ENCODE measurements at regions not wholly inside any gene's neighbourhood (a gene's known extent, or its start where the extent isn't known, plus 50 kb on each side); places are given as distances from the start of the nearest gene placed in this dataset.

- intact Hi-C loops (cut with micrococcal nuclease): no loop called here
- H3K36me3 Mint-ChIP-seq (ENCODE audit: low read depth): no peaks in the 10 kb centered on the region
- H3K27ac Mint-ChIP-seq: no peak overlapping the region
- no peaks in the 10 kb centered on the region for H3K4me1 Mint-ChIP-seq (ENCODE audit: low read depth)
- H3K4me3 Mint-ChIP-seq: no peak overlapping the region
- H3K9me3 Mint-ChIP-seq: no peaks in the 10 kb centered on the region
- DNase-seq (ENCODE audit: low spot score): no peak
- no peaks in the 10 kb centered on the region for H3K27me3 Mint-ChIP-seq (ENCODE audit: insufficient read depth)
Observed at GRCh38 chr11:42625757-42626665, 685.8 kb upstream of the API5 start.

DNA sequence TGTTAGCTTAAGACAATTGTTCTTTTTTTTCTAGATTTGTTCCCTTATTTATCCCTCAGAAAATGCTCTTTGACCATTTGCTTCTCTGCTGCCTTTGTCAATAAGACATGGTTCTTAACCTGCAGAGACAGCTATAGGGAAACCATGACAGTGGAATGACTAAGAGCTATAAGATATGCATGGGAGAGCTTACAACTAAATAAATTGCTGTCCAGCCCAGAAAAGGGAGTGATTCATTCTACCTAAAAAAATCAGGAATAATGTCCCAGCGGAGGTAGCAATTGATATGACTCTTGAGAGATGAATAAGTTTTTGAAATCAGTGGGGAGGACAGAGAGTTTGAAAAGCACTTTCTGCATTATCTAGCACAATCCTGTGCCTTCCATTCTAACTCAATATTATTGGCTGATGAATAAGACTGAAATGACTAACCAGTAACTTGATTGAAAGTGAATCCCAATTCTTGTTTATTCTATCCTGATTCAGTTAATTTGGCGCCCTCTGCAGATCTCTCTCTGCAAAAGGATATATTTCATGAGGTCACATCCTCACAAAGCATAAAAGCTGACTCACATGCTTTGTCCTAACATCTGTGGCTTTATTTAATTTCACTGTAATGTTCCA is 680.5 kb upstream of the API5 start:
- no peaks in the 10 kb centered on the region for H3K4me1 Mint-ChIP-seq (ENCODE audit: low read depth)
- intact Hi-C loops (cut with micrococcal nuclease): no loop called here
- H3K27me3 Mint-ChIP-seq (ENCODE audit: insufficient read depth): no peaks in the 10 kb centered on the region
- H3K9me3 Mint-ChIP-seq: no peaks in the 10 kb centered on the region
- no peak for DNase-seq (ENCODE audit: low spot score)
- no peak overlapping the region for H3K27ac Mint-ChIP-seq
- no peak overlapping the region for H3K4me3 Mint-ChIP-seq
- H3K36me3 Mint-ChIP-seq (ENCODE audit: low read depth): no peaks in the 10 kb centered on the region

DNA sequence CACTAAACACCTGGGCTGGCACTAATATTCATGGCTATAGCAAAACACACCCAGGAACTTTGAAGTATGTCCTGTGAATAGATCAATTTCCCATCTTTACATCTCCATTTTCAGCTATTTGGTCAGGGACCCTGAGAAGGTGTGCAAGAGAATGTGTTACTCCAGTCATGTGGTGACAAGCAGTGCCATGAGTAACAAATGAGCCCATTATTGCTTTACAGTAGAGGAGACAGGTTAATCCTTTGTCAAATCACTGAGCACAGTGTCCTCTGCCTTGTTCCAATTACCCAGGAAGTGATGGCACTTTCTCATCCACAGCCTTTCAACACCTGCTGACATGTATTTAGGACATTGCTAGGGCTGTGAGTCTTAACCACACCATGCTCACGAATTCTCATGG is 664.8 kb upstream of the API5 start:
- H3K4me1 Mint-ChIP-seq (ENCODE audit: low read depth): no peaks in the 10 kb centered on the region
- H3K27me3 Mint-ChIP-seq (ENCODE audit: insufficient read depth): no peaks in the 10 kb centered on the region
- no peak for DNase-seq (ENCODE audit: low spot score)
- H3K9me3 Mint-ChIP-seq: peaks cover 7% of the 10 kb centered on the region
- no peak overlapping the region for H3K4me3 Mint-ChIP-seq
- intact Hi-C loops (cut with micrococcal nuclease): no loop called here
- no peaks in the 10 kb centered on the region for H3K36me3 Mint-ChIP-seq (ENCODE audit: low read depth)
- H3K27ac Mint-ChIP-seq: no peak overlapping the region

DNA sequence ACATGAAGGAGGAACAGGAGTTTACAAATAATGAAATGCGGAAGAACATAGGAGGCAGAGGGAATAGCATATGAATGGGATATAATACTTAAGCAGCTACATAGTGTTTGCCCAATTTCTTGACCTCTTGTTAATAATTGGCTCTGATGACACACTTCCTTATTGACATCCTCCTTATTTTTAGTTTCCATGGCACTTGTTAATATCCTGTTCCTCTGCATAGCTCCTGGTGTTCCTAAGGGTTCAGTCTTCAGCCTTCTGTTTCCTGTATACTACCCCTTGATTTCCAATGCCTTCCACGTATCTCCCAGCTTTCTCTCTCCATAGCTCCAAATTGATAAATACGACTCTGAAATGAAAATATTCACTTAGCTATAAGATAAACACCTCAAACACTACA is 663.8 kb upstream of the API5 start:
- intact Hi-C loops (cut with micrococcal nuclease): no loop called here
- H3K4me3 Mint-ChIP-seq: no peak overlapping the region

DNA sequence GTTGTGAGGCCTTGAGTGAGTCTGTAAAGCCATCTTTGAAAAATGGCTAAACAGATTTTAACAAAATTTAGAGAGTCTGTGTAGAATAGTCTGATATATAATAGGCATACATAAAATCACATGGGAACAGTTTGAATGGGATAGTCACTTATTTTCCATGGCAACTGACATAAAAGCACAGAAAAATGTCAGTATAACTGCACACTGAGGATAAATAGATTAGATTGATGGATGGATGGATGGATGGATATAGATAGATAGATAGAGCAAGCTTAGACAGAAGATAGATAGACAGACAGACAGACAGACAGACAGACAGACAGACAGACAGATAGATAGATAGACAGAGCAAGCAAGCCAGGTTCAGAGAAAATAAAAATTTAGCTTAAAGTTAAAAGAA is 660.2 kb upstream of the API5 start:
- H3K9me3 Mint-ChIP-seq: peaks cover 7% of the 10 kb centered on the region
- intact Hi-C loops (cut with micrococcal nuclease): no loop called here
- H3K27me3 Mint-ChIP-seq (ENCODE audit: insufficient read depth): no peaks in the 10 kb centered on the region
- no peak overlapping the region for H3K27ac Mint-ChIP-seq
- H3K4me1 Mint-ChIP-seq (ENCODE audit: low read depth): no peaks in the 10 kb centered on the region
- no peaks in the 10 kb centered on the region for H3K36me3 Mint-ChIP-seq (ENCODE audit: low read depth)
- no peak for DNase-seq (ENCODE audit: low spot score)
- H3K4me3 Mint-ChIP-seq: no peak overlapping the region

More for the DNA sequence above, 663.8 kb upstream of the API5 start:
- Mint-ChIP-seq H3K36me3 (ENCODE audit: low read depth) (no peaks in the 10 kb centered on the region), H3K27me3 (ENCODE audit: insufficient read depth) (no peaks in the 10 kb centered on the region), H3K4me1 (ENCODE audit: low read depth) (no peaks in the 10 kb centered on the region), H3K9me3 (peaks cover 7% of the 10 kb centered on the region), H3K27ac (no peak overlapping the region)
- DNase-seq (ENCODE audit: low spot score): no peak

- H3K27me3 Mint-ChIP-seq (ENCODE audit: insufficient read depth): no peaks in the 10 kb centered on the region
- no peaks in the 10 kb centered on the region for H3K9me3 Mint-ChIP-seq
- DNase-seq (ENCODE audit: low spot score): no peak
- H3K36me3 Mint-ChIP-seq (ENCODE audit: low read depth): no peaks in the 10 kb centered on the region
- H3K4me1 Mint-ChIP-seq (ENCODE audit: low read depth): no peaks in the 10 kb centered on the region
- no peak overlapping the region for H3K4me3 Mint-ChIP-seq
- intact Hi-C loops (cut with micrococcal nuclease): no loop called here
- no peak overlapping the region for H3K27ac Mint-ChIP-seq
Observed at GRCh38 chr11:42657169-42657568, 654.6 kb upstream of the API5 start.

- Mint-ChIP-seq H3K27me3 (ENCODE audit: insufficient read depth) (no peaks in the 10 kb centered on the region), H3K36me3 (ENCODE audit: low read depth) (no peaks in the 10 kb centered on the region), H3K4me1 (ENCODE audit: low read depth) (no peaks in the 10 kb centered on the region), H3K4me3 (no peak overlapping the region), H3K27ac (no peak overlapping the region), H3K9me3 (no peaks in the 10 kb centered on the region)
- DNase-seq (ENCODE audit: low spot score): no peak
- intact Hi-C loops (cut with micrococcal nuclease): no loop called here
Observed at GRCh38 chr11:42661942-42662341, 649.9 kb upstream of the API5 start.

DNA sequence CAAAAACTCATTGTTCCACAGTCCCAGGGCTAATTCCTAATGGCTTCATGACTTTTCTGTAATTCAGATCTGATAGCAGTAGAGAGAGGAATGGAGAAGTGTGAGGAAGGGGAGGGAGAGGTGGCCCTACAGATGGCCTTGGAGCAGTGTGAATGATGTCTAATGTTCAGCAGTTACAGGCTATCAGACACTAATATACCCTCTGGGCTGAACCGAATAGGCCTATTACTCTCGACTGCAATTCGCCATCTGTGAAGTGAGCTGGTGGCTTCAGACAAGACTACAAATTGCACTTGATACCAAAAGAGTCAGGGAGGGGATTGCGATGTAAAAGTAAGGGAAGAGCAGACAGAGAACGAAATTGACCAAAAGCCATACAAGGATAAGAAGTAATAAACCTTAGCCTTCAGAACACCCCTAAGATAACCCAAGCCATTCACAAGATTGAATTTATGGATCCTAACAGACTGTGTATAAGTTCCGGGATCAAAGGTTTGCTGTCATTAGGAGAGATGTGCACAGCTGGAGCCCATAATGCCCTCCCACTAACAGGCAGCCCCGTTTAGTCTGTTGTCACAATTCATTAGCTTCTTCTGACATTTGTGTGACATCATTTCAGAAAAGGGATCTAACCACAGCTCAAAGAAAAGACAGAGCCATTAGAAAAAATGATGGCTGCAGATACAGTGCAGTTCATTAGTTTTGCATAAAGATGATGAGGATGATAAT is 642.4 kb upstream of the API5 start:
- Mint-ChIP-seq H3K4me1 (ENCODE audit: low read depth) (no peaks in the 10 kb centered on the region), H3K27me3 (ENCODE audit: insufficient read depth) (no peaks in the 10 kb centered on the region)

GRCh38 chr11:42674436-42674835 is 637.4 kb upstream of the API5 start:
- Mint-ChIP-seq H3K4me3 (no peak overlapping the region), H3K4me1 (ENCODE audit: low read depth) (no peaks in the 10 kb centered on the region), H3K27ac (no peak overlapping the region), H3K27me3 (ENCODE audit: insufficient read depth) (no peaks in the 10 kb centered on the region), H3K9me3 (peaks cover 8% of the 10 kb centered on the region), H3K36me3 (ENCODE audit: low read depth) (no peaks in the 10 kb centered on the region)
- intact Hi-C loops (cut with micrococcal nuclease): no loop called here
- no peak for DNase-seq (ENCODE audit: low spot score)

More for the DNA sequence above, 642.4 kb upstream of the API5 start:
- no peak for DNase-seq (ENCODE audit: low spot score)
- no peak overlapping the region for H3K27ac Mint-ChIP-seq
- intact Hi-C loops (cut with micrococcal nuclease): no loop called here
- no peak overlapping the region for H3K4me3 Mint-ChIP-seq
- peaks cover 5% of the 10 kb centered on the region for H3K9me3 Mint-ChIP-seq
- no peaks in the 10 kb centered on the region for H3K36me3 Mint-ChIP-seq (ENCODE audit: low read depth)

DNA sequence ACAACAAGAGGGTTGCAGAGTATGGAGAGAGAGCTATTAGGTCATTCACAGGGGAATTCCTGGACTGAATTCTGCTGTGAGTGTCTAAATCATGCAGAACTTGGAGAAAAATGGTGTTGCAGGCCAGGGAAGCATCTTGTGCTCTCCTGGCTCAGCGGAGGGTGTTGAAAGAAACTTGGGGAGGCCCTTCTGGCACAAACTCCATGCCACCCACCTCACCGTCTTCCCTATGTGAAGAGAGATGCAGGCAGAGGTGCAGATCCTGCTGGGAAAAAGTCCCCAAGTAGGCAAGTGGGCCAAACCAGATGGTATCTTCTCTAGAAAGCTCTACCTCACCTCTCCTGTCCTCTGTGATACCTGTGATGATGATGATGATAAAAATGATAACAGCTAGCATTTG is 604.3 kb upstream of the API5 start:
- DNase-seq (ENCODE audit: low spot score): no peak
- Mint-ChIP-seq H3K4me3 (no peak overlapping the region), H3K27me3 (ENCODE audit: insufficient read depth) (no peaks in the 10 kb centered on the region), H3K27ac (no peak overlapping the region), H3K36me3 (ENCODE audit: low read depth) (no peaks in the 10 kb centered on the region), H3K9me3 (peaks cover 16% of the 10 kb centered on the region), H3K4me1 (ENCODE audit: low read depth) (no peaks in the 10 kb centered on the region)
- intact Hi-C loops (cut with micrococcal nuclease): no loop called here

GRCh38 chr11:42709216-42709615 is 602.6 kb upstream of the API5 start:
- Mint-ChIP-seq H3K27ac (no peak overlapping the region), H3K9me3 (peaks cover 9% of the 10 kb centered on the region), H3K27me3 (ENCODE audit: insufficient read depth) (no peaks in the 10 kb centered on the region), H3K4me3 (no peak overlapping the region), H3K36me3 (ENCODE audit: low read depth) (no peaks in the 10 kb centered on the region), H3K4me1 (ENCODE audit: low read depth) (no peaks in the 10 kb centered on the region)
- no peak for DNase-seq (ENCODE audit: low spot score)
- intact Hi-C loops (cut with micrococcal nuclease): no loop called here

DNA sequence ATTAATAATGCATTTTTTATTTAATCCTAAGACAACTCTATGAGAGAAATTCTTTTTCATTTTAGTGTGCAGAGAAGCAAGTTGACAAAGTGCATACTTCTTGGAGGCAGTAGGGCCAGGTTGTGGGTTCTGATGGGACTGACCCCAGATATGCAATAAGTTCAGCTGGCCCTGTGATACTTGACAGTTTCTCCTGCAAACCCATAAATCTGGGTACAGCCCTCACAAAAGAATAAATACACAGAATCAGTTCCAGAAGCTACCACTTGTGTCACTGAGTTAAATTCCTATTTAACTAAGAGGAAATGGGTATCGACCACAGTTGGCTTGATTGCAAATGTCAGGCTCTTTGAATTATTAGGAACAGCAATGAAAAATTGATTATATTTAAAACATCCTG is 598.5 kb upstream of the API5 start:
- intact Hi-C loops (cut with micrococcal nuclease): no loop called here
- Mint-ChIP-seq H3K36me3 (ENCODE audit: low read depth) (no peaks in the 10 kb centered on the region), H3K4me1 (ENCODE audit: low read depth) (no peaks in the 10 kb centered on the region), H3K9me3 (peaks cover 11% of the 10 kb centered on the region), H3K27me3 (ENCODE audit: insufficient read depth) (no peaks in the 10 kb centered on the region), H3K4me3 (no peak overlapping the region), H3K27ac (no peak overlapping the region)
- DNase-seq (ENCODE audit: low spot score): no peak

- Mint-ChIP-seq H3K36me3 (ENCODE audit: low read depth) (no peaks in the 10 kb centered on the region), H3K27me3 (ENCODE audit: insufficient read depth) (no peaks in the 10 kb centered on the region), H3K9me3 (peaks cover 13% of the 10 kb centered on the region), H3K4me3 (no peak overlapping the region), H3K4me1 (ENCODE audit: low read depth) (no peaks in the 10 kb centered on the region), H3K27ac (no peak overlapping the region)
- intact Hi-C loops (cut with micrococcal nuclease): no loop called here
- no peak for DNase-seq (ENCODE audit: low spot score)
Observed at GRCh38 chr11:42713753-42714152, 598.0 kb upstream of the API5 start.
